Spleen (tissue), 7 donors: ENCODE measurements at regions not wholly inside any gene's neighbourhood (a gene's known extent, or its start where the extent isn't known, plus 50 kb on each side); places are given as distances from the start of the nearest gene placed in this dataset.

Source experiments
- POLR2A ChIP-seq, 3 donors: fragments of 450-650 bp; IDR thresholded peaks; one replicate each; pipeline ENCODE4 v1.5.1; 2017; ENCODE audit warnings: antibody characterized with exemption in 3 of 3, mild to moderate bottlenecking in 1 of 3
- POLR2AphosphoS5 ChIP-seq, 3 donors: sonication (generic); formaldehyde crosslinking; IDR thresholded peaks; one replicate each; pipeline ENCODE4 v1.5.1; 2017; ENCODE audit warnings: antibody characterized with exemption in 3 of 3
- TF ChIP-seq, protein P1 (sequence below), 11 experiments: fragments of 200-600 bp in 7 of 11; fragments of 450-650 bp in 4 of 11; sonication (generic) in 4 of 11; IDR thresholded peaks in 8 of 11; conservative IDR thresholded peaks in 3 of 11; 1 replicate in 7 of 11; 2 replicates in 4 of 11; pipeline versions ENCODE4 v1.4.0 to v1.8.0; 2016 to 2021; ENCODE audit warnings: antibody characterized with exemption in 11 of 11, inconsistent platforms in 4 of 11, mild to moderate bottlenecking in 1 of 11
- donor health status: DM: no; HTN: no; CAD: no; lungs with moderate emphysema.
- donor health status: DM: no; HTN: no; CAD: no.
- donor health status: DM: no; HTN: no; CAD: no.

DNA sequence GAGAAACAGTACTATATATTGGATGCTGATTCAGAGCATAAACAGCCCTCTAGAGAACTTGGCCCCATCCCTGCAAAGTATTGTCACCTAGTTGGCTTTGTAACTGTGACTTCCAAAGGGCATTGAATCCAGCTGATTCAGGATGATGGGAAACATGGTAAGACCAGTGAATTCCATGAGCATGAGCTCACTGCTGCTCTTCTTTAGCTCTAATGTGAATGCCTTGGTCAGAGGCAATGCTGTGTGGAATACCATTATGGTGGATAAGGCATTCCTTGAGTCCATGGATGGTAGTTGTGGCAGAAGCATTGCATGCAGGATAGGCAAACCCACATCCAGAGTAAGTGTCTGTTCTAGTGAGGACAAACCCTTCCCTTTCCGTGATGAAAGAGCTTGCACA is 365.6 kb upstream of the EDA2R start:
- TF ChIP-seq POLR2AphosphoS5 (IDR thresholded peaks at IDR 0.05): no peak
- TF ChIP-seq POLR2A (IDR thresholded peaks at IDR 0.05): no peak
- TF ChIP-seq, protein P1, sequence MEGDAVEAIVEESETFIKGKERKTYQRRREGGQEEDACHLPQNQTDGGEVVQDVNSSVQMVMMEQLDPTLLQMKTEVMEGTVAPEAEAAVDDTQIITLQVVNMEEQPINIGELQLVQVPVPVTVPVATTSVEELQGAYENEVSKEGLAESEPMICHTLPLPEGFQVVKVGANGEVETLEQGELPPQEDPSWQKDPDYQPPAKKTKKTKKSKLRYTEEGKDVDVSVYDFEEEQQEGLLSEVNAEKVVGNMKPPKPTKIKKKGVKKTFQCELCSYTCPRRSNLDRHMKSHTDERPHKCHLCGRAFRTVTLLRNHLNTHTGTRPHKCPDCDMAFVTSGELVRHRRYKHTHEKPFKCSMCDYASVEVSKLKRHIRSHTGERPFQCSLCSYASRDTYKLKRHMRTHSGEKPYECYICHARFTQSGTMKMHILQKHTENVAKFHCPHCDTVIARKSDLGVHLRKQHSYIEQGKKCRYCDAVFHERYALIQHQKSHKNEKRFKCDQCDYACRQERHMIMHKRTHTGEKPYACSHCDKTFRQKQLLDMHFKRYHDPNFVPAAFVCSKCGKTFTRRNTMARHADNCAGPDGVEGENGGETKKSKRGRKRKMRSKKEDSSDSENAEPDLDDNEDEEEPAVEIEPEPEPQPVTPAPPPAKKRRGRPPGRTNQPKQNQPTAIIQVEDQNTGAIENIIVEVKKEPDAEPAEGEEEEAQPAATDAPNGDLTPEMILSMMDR (IDR thresholded peaks at IDR 0.05 in 8 of 11, conservative IDR thresholded peaks at IDR 0.05 in 3 of 11): no peak
